HG03135 (cell line): ENCODE measurements at regions not wholly inside any gene's neighbourhood (a gene's known extent, or its start where the extent isn't known, plus 50 kb on each side); places are given as distances from the start of the nearest gene placed in this dataset.
"Not testable (repeated sequence)": the region's sequence is repeated elsewhere in the genome, so short reads cannot be mapped to it uniquely, and the experiment has no call there.

Experiments used
- ATAC-seq: cut with Tn5 transposase; IDR thresholded peaks from one replicate; pipeline ENCODE4 v1.9.1; 2021; ENCODE audit warnings: mild to moderate bottlenecking, moderate library complexity; ENCODE audit not compliant: unreplicated experiment

DNA sequence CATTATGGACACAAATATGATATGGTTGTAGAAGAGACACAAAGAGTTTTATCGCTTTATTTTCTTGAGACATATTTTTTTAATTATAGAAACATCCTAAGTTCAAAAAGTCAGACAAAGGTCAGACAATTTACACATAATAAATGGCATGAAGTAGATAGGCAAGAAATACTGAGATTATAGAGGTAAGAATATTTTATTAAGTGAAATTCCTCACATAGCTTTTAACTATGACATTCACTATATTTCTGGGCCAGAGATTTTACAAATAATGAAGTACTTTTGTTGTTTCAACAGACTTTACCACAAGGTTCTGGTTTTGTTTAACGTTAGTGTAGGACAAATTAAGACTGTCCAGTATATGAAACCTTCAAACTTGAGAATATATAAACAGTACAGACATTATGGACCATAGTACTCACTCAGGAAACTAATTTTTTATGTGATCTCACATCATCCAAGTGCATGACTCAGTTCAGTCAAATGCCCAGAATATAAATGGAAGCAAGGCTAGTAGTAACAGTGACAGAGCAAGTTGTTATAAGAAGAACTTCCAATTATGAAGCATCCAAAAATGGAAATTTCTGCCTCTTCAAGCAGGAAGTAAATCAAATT lies 394.8 kb downstream of the KCNJ2 start:
- ATAC-seq, result no peak

DNA sequence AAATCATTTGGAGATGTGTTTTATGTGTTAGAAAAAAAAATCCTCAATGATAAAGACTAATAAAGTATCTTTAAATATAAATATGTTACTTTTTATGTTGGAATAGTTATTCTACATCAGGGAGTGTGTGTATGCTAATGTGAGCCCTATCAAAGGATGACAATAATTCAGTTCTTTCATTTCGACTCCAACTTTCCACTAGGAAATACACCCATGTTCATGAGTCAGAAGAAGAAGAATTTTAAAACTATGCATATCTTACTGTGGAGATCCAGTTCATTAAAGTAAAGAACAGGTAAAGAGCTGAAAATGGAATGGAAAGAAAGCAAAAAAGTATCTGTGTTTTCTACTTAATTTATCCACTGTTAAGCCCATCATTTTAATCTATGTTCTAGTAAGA lies 399.8 kb downstream of the KCNJ2 start:
- ATAC-seq, result no peak

DNA sequence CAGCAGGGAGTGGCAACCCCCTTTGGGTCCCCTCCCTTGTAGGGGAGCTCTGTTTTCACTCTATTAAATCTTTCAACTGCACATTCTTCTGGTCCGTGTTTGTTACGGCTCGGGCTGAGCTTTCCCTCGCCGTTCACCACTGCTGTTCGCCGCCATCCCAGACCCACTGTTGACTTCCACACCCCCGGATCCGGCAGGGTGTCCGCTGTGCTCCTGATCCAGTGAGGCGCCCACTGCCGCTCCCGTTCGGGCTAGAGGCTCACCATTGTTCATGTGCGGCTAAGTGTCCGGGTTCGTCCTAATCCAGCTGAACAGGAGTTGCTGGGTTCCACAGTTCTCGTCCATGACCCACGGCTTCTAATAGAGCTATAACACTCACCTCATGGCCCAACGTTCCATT lies 408.1 kb downstream of the KCNJ2 start:
- no peak for ATAC-seq

DNA sequence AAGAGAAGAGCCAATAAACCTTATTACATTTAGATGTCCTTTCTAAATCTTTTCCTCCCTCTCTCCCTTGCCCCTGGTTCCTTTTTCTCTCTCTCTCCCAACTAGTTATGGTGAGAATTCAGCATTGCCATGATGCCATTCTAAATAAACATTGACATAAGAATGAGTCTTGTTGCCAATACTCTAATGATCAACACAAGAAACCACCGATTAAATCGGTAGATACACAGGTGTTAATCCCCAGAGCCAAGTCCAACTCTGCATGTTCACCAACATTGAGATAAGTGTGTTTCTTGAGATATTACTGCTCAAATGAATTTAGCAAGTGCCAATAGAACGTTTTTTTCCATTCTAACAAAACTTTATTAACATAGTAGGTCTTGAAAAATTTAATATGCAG lies 412.1 kb downstream of the KCNJ2 start:
- ATAC-seq, result no peak

DNA sequence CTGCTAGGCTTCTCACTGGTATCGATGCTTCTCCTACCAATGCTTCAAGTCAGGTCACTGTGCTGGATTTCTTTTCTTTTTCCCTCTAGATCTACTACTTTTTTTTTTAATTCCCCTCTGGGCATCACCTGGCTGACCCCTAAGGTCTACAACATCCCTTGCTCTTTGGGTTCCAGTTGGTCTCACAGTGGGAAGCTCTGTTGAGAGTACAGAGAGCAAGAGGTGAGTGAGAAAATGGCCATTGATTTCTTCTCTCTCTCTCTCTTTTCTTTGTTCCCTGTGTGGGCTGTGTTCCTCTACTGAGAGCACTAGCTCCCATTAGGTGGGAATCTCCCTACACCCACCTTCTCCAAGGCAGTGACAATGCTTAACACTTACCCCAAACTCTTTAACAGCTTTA lies 413.4 kb downstream of the KCNJ2 start:
- no peak for ATAC-seq

DNA sequence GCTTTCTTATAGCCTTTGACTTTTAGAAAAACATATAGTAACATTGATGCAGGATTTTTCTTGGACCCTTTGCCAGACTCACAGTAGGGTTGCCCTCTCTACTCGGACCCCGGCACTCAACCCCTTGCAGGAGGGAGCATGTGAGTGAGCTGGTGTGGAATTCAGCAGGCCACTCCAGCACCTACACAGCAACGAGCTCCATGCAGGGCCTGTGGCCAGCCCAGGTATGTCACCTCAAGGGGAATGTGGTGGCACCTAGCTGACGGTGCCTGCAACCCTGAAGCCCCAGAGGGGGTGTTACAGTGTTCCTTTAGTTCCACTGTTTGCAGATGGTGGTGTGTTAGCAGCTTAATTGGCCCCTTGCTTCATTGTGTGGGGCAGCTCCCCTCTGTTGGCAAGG lies 414.9 kb downstream of the KCNJ2 start:
- no peak for ATAC-seq

DNA sequence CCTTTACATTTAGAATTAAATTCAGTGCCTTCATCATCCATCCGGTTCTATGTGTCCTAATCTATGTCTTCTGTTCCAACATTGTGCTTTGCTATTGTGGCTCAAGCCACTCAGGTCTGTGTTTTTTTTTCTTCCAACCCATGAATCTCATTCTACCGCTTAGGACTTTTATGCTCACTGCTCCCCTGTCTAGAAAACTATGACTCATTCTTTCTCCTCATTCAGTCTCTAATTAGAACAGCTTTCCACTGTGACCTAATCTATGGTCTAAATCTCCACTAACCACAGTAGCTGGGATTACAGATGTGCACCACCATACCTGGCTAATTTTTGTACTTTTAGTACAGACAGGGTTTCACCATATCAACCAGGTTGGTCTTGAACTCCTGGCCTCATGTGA lies 418.7 kb downstream of the KCNJ2 start:
- ATAC-seq, result no peak

DNA sequence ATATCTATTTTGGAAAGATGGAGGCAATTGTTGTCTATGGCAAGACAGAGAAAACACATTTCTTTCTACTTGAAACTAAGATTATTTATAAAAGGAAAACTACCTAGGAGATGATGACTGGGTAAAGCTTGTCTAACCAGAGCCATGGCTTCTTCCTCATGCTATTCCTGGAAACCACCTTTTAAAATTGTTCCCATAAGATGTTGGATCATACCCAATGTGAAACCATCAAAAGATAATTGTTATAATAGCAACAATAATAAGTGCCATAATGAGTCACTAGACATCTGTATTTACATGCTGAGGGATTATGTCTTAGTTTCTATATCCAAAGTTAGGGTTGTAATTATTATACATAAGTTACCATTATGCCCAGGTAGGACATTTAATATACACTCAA lies 428.4 kb downstream of the KCNJ2 start:
- ATAC-seq, result no peak

DNA sequence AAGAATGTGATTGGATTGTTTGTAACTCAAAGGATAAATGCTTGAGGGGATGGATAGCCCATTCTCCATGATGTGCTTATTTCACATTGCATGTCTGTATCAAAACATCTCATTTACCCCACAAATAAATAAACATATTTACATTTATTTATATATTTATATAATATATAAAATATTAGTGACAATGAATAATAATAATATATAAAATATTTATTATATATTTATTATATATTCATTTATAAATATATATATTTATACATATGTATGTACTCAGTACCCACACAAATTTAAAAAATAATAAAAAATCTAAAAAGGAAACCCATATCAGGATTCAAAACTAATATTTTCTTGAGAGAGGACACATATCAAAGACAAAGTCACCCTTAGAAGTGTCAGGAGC lies 429.9 kb downstream of the KCNJ2 start:
- ATAC-seq, result no peak

DNA sequence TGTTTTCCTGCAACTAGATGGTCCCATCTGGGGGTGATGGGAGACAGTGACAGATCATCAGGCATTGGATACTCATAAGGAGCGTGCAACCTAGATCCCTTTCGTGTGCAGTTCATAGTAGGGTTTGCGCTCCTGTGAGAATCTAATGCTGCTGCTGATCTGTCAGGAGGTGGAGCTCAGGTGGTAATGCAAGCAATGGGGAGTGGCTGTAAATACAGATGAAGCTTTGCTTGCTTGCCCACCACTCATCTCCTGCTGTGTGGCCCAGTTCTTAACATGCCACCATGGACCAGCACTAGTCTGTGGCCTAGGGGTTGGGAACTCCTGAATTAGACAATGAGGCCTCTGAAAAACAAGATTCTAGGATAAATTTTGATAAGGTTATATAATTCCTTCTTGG lies 430.6 kb downstream of the KCNJ2 start:
- not testable (repeated sequence) for ATAC-seq

DNA sequence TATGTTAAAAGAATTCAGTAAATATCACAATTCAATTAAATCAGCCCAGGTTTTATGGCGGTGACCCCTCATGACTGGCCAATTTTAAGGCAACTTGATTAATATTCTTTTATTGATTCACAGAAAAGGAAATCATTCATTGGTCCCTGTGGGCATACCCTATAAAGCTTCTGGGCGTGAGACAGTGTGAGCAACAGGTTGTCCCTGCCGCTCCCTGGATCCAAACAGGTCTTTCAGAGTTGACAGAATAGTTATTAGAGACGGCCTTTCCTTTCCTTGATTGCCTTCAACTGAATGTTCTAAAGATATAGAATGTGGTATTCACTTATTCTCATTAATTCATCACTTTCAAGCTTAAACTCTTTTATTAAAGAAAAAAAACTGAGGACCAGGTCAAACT lies 433.9 kb downstream of the KCNJ2 start:
- no peak for ATAC-seq

DNA sequence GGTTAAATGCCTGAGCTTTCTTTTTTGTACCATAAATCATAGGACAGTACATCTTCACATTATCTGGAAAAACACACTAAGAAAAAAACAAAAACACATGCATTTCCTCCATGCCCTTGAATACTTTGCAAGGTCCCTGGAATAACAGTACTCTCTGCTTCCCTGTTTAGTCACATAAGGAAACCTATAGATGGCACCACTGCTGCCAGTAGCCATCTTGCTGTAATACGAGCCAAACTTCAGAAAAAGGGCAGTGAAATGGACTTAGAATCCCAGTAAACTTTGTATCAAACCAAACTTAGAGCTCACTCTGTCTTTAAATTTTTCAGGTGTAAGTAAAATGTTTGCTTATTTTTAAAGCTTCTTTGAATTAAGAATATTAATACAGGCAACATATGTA lies 435.5 kb downstream of the KCNJ2 start:
- no peak for ATAC-seq

DNA sequence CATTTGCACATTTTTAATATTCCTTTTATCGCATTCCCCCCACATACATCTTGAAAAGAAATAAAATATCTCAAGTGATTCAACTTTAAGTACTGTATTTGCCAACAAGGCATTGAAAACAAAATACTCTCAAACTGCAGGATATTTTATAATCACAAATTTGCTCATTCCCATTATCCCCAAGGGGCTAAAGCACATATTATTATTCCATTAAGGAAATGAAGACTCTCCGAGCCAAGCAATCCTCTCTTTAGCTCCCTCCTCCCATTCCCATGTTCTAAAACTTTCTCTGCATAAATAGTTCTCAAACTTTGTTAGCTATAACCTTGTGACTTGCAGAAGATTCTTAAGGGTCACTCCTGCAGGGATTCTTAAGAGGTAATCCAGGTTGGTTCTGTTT lies 436.8 kb downstream of the KCNJ2 start:
- no peak for ATAC-seq

DNA sequence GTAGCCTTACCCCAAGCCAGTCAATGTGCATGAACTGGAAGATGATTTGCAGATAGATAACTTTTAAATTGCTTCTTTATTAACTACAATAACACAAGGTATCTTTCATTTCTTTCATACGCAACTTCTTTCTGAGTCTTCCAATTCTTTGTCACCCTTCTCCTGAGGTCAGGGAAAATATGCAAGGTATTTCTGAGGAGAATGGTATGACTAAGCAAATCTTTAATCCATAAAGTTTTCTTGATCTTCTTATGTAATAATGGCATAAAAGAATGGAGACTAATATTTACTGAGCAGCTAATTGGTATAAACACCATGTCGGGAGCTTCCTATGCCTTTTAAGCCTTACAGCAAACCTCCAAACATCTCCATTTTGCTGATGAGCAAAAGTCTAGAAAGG lies 438.9 kb downstream of the KCNJ2 start:
- ATAC-seq, result no peak

DNA sequence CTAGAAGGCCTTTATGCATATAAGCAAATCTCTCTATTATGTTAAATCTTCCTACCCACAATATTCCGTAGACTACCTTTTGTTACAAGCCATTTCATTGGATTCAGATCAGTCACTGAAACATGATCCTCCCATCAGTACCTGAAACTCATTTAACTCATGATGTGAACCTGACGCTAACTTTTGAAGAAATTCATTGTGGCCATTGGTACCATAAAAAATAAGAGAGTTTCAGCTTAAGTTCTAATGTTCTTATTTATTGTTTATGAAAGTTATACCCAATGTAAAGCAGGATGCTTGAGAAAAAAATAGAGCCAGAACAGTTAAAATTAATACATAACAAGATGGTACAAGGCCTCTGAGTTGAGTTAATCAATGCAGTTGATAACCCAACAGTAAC lies 439.6 kb downstream of the KCNJ2 start:
- no peak for ATAC-seq

DNA sequence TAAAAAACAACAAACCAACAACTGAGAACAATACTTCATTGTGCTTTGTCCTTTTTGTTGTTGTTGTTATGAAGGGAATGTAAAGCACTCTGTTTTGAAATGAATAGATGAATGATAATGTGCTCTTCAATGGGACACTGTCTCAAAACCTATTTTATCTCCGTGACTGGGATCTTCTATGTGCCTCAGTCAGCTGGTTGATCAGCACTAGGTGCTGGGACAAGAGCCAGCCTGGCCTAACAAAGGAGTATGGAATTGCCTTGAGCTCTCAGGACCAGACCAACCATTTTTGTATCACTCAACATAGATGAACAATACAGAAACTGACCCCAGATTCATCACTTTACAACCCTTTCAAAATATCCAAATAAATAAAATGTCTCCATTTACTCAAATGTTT lies 440.2 kb downstream of the KCNJ2 start:
- no peak for ATAC-seq

DNA sequence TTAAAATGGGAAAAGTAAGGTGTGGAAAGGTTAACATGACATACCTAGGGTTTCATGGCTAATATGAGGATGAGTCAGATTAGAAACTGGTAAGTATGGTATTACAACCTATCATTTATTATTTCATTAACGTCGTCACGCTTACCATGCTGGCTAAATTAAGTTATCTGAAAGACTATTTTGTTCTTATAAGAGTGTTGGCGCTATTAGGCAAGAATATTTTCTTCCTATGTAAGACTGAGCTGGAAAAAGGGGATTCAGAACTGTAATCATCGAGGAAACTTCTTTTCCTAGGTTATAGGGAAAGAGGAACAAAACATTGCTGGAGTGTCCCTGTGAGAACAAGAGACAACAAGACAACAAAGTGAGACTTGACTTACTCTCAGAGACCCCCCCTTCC lies 440.8 kb downstream of the KCNJ2 start:
- ATAC-seq, result no peak

DNA sequence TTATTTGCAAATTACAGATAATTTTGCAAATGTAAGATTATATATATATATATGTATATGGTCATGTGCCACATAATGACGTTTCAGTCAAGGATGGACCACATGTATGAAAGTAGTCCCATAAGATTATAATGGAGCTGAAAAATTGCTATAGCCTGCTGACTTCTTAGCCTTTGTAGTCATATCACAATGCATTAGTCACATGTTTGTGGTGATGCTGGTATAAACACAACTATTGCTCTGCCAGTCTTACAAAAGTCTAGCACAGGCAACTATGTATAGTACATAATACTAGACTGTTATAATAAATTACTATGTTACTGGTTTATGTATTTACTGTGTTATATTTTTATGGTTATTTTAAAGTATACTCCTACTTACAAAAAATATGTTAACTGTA lies 444.3 kb downstream of the KCNJ2 start:
- no peak for ATAC-seq

DNA sequence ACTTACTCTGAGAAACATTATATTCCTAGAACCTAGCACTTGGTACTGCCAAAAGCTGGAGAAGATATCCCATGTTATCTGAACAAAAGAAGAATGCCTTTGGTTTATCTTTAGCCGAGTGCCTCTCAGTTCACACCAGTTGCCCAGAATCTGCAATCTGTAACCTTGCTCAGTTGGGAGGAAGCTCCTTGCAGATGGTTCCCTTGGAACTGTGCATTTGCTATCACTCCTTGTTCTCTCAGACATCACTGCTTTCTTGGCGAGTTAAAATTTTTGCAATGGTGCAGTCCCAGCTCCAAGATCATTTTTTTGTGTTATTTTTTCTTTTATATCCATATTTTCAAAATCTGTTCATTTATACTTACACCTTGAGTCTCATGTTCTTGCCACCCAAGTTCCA lies 446.5 kb downstream of the KCNJ2 start:
- no peak for ATAC-seq

DNA sequence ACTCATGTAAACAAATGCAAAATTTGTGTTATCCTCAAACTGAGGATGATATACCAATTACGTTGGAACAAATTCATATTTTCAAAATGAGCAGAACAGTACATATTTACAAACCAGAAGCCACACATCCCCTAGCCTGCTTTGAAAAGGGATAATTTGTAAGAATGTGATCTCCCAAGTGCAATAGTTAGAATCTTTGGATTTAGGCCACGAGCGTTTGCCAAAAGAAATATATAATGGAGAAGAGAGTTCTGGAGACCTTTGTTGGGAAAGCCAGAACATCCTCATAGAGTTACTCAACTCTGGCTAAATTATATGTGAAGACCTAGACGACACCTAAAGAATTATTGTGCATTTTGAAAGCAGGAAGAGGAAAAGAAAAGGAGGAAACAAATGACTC lies 449.3 kb downstream of the KCNJ2 start:
- no peak for ATAC-seq

DNA sequence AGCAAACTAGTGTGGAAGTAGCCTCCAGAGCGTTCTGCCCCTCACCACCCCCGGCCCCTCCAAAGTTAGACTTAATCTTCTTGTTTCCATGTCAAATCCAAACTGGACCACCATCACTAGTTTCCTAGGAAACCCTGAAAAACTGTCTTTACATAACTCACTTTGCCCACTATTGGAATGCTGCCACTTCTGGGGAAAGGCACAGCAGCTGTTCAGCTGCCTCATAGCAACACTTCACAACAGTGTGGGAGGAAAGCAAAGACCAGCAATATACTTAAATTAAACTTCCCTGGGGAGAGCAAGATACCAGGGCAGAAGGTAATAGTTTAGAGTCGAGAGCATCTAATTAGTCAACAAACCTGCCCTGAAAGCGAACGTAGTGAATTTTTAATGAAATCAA lies 452.2 kb downstream of the KCNJ2 start:
- ATAC-seq, result no peak

DNA sequence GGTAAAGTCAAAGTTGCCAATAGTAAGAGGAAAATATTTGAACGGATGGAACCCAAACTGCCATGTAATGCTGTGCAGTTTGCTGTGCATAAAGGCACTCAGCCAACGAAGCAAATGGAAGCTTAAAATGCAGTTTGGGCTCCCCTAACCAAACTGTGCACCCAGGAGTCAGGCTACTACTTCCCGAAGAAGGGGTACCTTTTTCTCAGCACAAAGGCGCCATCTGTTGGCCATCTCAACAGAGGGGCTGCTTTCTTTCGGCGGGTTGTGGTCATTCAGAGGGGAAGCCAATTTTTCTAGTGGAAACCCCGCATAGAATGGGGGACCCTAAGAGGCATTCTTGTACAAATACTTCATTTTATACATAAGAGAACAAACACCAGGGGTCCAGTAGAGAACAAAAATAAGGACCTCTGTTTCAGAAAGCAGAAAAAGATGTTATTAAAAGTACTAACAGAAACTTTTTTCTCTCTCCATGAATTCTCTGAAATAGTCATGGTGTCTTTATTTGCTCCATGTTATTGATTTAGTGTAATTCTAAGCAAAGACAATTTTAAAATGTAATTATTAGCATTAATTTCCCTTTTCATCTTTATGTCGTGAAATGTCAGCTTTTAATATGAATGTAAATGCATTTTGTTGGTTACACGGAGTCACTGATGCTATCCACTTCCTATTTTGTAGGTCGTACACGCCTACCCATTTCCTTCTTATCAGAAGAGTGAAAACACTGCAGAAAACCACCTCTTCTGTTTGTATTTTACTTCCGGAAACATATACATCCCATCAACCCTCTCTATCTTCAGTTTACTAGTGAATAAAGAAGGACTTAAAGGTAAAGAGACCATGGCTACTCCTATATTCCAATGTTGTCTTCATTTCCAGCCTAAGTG lies 453.3 kb downstream of the KCNJ2 start:
- ATAC-seq, result no peak

DNA sequence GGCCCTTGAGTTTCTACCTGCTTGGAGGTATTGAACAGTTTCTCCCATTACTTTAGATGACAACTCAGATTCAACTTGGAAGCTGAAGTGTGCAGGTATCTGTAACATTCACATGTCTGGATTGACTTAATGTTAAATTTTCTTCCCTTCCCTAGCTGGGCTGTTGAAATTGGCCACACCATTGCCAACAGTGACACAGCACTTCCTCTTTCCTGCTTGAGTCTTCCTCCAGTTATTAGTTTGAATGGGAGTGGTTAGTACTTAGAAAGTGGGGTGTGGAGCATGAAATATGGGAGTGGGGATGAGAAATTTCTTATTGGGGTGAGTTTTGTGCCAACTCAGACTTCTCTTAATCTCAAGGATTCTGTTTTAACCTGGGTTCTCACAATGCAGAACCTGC lies 454.9 kb downstream of the KCNJ2 start:
- no peak for ATAC-seq
